ENCODE measurements at regions not wholly inside any gene's neighbourhood (a gene's known extent, or its start where the extent isn't known, plus 50 kb on each side); places are given as distances from the start of the nearest gene placed in this dataset.

- TF ChIP-seq CTCF (IDR thresholded peaks at IDR 0.05; ENCODE audit: insufficient read depth, low read depth, low read length): no peak
- TF ChIP-seq EZH2 (IDR thresholded peaks at IDR 0.05; ENCODE audit: insufficient read depth, low read length): no peak
These were observed 200.3 kb downstream of the MINAR1 start for GRCh38 chr15:79632457-79632856.
